C4-2B (cell line): ENCODE measurements at regions not wholly inside any gene's neighbourhood (a gene's known extent, or its start where the extent isn't known, plus 50 kb on each side); places are given as distances from the start of the nearest gene placed in this dataset.

Experiments
- ZFX ChIP-seq: fragments of 450-650 bp; IDR thresholded peaks from 2 replicates; pipeline ENCODE4 v1.6.1; 2017
- TF ChIP-seq, protein P1 (sequence below): fragments of 450-650 bp; conservative IDR thresholded peaks from 2 replicates; pipeline ENCODE4 v1.5.1; 2017; ENCODE audit warnings: mild to moderate bottlenecking

DNA sequence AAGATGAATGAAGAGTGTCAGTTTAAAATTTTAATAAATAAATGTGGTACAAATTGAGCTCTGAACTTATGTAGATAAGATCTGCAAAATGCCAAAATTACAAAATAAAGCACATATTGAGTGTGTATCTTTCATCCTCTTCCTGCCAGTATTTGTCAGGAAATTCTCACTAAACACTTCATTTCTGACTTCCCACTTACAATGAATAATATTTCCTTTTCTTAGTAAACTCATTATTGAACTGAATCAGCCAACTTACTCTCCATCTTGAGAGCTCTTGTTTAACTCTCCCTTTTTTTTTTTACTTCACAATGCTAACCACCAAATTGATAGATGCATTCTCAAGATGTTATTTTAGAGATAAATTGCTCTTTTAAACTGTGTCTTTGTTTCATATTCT lies 1230.2 kb downstream of the JRKL start:
- TF ChIP-seq, protein P1, sequence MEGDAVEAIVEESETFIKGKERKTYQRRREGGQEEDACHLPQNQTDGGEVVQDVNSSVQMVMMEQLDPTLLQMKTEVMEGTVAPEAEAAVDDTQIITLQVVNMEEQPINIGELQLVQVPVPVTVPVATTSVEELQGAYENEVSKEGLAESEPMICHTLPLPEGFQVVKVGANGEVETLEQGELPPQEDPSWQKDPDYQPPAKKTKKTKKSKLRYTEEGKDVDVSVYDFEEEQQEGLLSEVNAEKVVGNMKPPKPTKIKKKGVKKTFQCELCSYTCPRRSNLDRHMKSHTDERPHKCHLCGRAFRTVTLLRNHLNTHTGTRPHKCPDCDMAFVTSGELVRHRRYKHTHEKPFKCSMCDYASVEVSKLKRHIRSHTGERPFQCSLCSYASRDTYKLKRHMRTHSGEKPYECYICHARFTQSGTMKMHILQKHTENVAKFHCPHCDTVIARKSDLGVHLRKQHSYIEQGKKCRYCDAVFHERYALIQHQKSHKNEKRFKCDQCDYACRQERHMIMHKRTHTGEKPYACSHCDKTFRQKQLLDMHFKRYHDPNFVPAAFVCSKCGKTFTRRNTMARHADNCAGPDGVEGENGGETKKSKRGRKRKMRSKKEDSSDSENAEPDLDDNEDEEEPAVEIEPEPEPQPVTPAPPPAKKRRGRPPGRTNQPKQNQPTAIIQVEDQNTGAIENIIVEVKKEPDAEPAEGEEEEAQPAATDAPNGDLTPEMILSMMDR = no peak
- TF ChIP-seq ZFX = no peak
